MM.1S (cell line): ENCODE measurements at regions not wholly inside any gene's neighbourhood (a gene's known extent, or its start where the extent isn't known, plus 50 kb on each side); places are given as distances from the start of the nearest gene placed in this dataset.

Source experiments
- DNase-seq: peaks from one replicate; pipeline ENCODE4 v3.0.0-alpha.2; 2015
- H2AFZ ChIP-seq: fragments of 300-600 bp; sonication (generic); 2 replicates; pipeline ENCODE4 v1.6.0; 2016; ENCODE audit warnings: antibody characterized with exemption, low read length
- H3F3A ChIP-seq: fragments of 300-600 bp; sonication (generic); 2 replicates; pipeline ENCODE4 v1.6.1; 2016; ENCODE audit warnings: mild to moderate bottlenecking, antibody characterized with exemption, low read length, moderate library complexity, mixed read lengths; ENCODE audit not compliant: insufficient read depth
- H3K27ac ChIP-seq: fragments of 300-600 bp; sonication (generic); 2 replicates; pipeline ENCODE4 v1.5.1; 2016; ENCODE audit warnings: mild to moderate bottlenecking, low read length
- H3K27me3 ChIP-seq: fragments of 300-600 bp; sonication (generic); replicated peaks from 2 replicates; pipeline ENCODE4 v1.6.0; 2016; ENCODE audit warnings: low read length; ENCODE audit not compliant: insufficient read depth
- H3K36me3 ChIP-seq: fragments of 300-600 bp; sonication (generic); replicated peaks from 2 replicates; pipeline ENCODE4 v1.6.1; 2016; ENCODE audit warnings: mild to moderate bottlenecking, low read length, mixed read lengths; ENCODE audit not compliant: insufficient read depth
- H3K4me1 ChIP-seq: fragments of 300-600 bp; sonication (generic); 2 replicates; pipeline ENCODE4 v1.6.1; 2016; ENCODE audit warnings: low read length, mixed read lengths
- H3K4me2 ChIP-seq: fragments of 300-600 bp; sonication (generic); 2 replicates; pipeline ENCODE4 v1.6.0; 2016; ENCODE audit warnings: low read depth, low read length
- H3K4me3 ChIP-seq: fragments of 300-600 bp; sonication (generic); 2 replicates; pipeline ENCODE4 v1.5.1; 2016; ENCODE audit warnings: low read length, mixed read lengths
- H3K79me2 ChIP-seq: fragments of 300-600 bp; sonication (generic); 2 replicates; pipeline ENCODE4 v1.6.1; 2016; ENCODE audit warnings: mixed run types, low read length, mixed read lengths
- H3K9ac ChIP-seq: fragments of 300-600 bp; sonication (generic); 2 replicates; pipeline ENCODE4 v1.6.1; 2016; ENCODE audit warnings: low read length, mixed read lengths
- H3K9me2 ChIP-seq: fragments of 300-600 bp; sonication (generic); replicated peaks from 2 replicates; pipeline ENCODE4 v1.6.1; 2016; ENCODE audit warnings: mild to moderate bottlenecking, low read length, mixed read lengths; ENCODE audit not compliant: insufficient read depth
- H3K9me3 ChIP-seq: fragments of 300-600 bp; sonication (generic); replicated peaks from 2 replicates; pipeline ENCODE4 v1.6.1; 2016; ENCODE audit warnings: mild to moderate bottlenecking, low read length, mixed read lengths; ENCODE audit not compliant: insufficient read depth
- H4K20me1 ChIP-seq: fragments of 300-600 bp; sonication (generic); 2 replicates; pipeline ENCODE4 v1.6.1; 2016; ENCODE audit warnings: mild to moderate bottlenecking, low read length, moderate library complexity, mixed read lengths; ENCODE audit not compliant: insufficient read depth
- CTCF ChIP-seq: fragments of 300-600 bp; sonication (generic); IDR thresholded peaks from 2 replicates; pipeline ENCODE4 v1.5.1; 2016; ENCODE audit warnings: antibody characterized with exemption, low read length, mixed read lengths
- EZH2 ChIP-seq: fragments of 300-600 bp; sonication (generic); optimal IDR thresholded peaks from 2 replicates; pipeline ENCODE3; 2017; ENCODE audit warnings: low read depth, mild to moderate bottlenecking, antibody characterized with exemption, low read length, mixed read lengths
- EZH2phosphoT487 ChIP-seq: fragments of 300-600 bp; sonication (generic); IDR thresholded peaks from 2 replicates; pipeline ENCODE4 v1.6.1; 2018; ENCODE audit warnings: antibody characterized with exemption, low read length

- Histone ChIP-seq H3F3A (no peaks in the 10 kb centered on the region), H3K4me3 (no peak overlapping the region), H3K4me1 (no peaks in the 10 kb centered on the region), H3K4me2 (no peak overlapping the region), H2AFZ (no peak overlapping the region), H3K9ac (no peak overlapping the region), H3K27ac (no peak overlapping the region), H3K36me3 (no peaks in the 10 kb centered on the region), H4K20me1 (no peaks in the 10 kb centered on the region), H3K9me2 (no peaks in the 10 kb centered on the region), H3K27me3 (no peaks in the 10 kb centered on the region), H3K9me3 (no peaks in the 10 kb centered on the region), H3K79me2 (no peaks in the 10 kb centered on the region)
- no peak for TF ChIP-seq EZH2phosphoT487
- TF ChIP-seq CTCF = no peak
- no peak for TF ChIP-seq EZH2
- no peak for DNase-seq
These were observed 396.2 kb upstream of the ZNF385D start for GRCh38 chr3:22147161-22147560.

GRCh38 chr3:22156868-22157267, 405.9 kb upstream of the ZNF385D start:
- TF ChIP-seq EZH2phosphoT487 (no peak), EZH2 (no peak), CTCF (no peak)
- no peaks in the 10 kb centered on the region for H3F3A ChIP-seq
- no peak overlapping the region for H3K27ac ChIP-seq
- no peaks in the 10 kb centered on the region for H3K4me1 ChIP-seq
- H3K4me2 ChIP-seq = no peak overlapping the region
- no peaks in the 10 kb centered on the region for H3K36me3 ChIP-seq
- DNase-seq = no peak
- H4K20me1 ChIP-seq = no peaks in the 10 kb centered on the region
- H3K9me2 ChIP-seq = no peaks in the 10 kb centered on the region
- no peak overlapping the region for H3K9ac ChIP-seq
- H3K9me3 ChIP-seq = no peaks in the 10 kb centered on the region
- H3K79me2 ChIP-seq = no peaks in the 10 kb centered on the region
- no peak overlapping the region for H2AFZ ChIP-seq
- no peak overlapping the region for H3K4me3 ChIP-seq
- no peaks in the 10 kb centered on the region for H3K27me3 ChIP-seq

- Histone ChIP-seq H3K79me2 (no peaks in the 10 kb centered on the region), H3K9me3 (no peaks in the 10 kb centered on the region), H4K20me1 (no peaks in the 10 kb centered on the region), H3K9me2 (no peaks in the 10 kb centered on the region), H3K27ac (no peak overlapping the region), H3K4me2 (no peak overlapping the region), H3F3A (no peaks in the 10 kb centered on the region), H2AFZ (no peak overlapping the region), H3K4me1 (no peaks in the 10 kb centered on the region), H3K27me3 (no peaks in the 10 kb centered on the region), H3K36me3 (no peaks in the 10 kb centered on the region), H3K9ac (no peak overlapping the region), H3K4me3 (no peak overlapping the region)
- DNase-seq = no peak
- TF ChIP-seq CTCF = no peak
- TF ChIP-seq EZH2phosphoT487 = no peak
- no peak for TF ChIP-seq EZH2
These were observed 406.8 kb upstream of the ZNF385D start for GRCh38 chr3:22157848-22158247.
